Endodermal cell (in vitro differentiated cells): ENCODE measurements at regions not wholly inside any gene's neighbourhood (a gene's known extent, or its start where the extent isn't known, plus 50 kb on each side); places are given as distances from the start of the nearest gene placed in this dataset.
"Not testable (repeated sequence)": the region's sequence is repeated elsewhere in the genome, so short reads cannot be mapped to it uniquely, and the experiment has no call there.

Experiments used
- DNase-seq: peaks from one replicate; pipeline ENCODE4 v3.0.0-alpha.2; 2017
- H3K27ac ChIP-seq: 2 replicates; pipeline ENCODE4 v1.5.1; 2013; ENCODE audit warnings: mild to moderate bottlenecking, low read depth, low read length, moderate library complexity
- H3K27me3 ChIP-seq: 2 replicates; pipeline ENCODE4 v1.6.1; 2013; ENCODE audit warnings: mild to moderate bottlenecking, low read length, moderate library complexity; ENCODE audit not compliant: insufficient read depth, control insufficient read depth, poor library complexity, severe bottlenecking
- H3K36me3 ChIP-seq: 2 replicates; pipeline ENCODE4 v1.7.0; 2013; ENCODE audit warnings: mild to moderate bottlenecking, low read length, moderate library complexity; ENCODE audit not compliant: control insufficient read depth, insufficient read depth
- H3K4me1 ChIP-seq: one replicate; pipeline ENCODE4 v1.7.0; 2013; ENCODE audit warnings: low read length; ENCODE audit not compliant: control insufficient read depth, insufficient read depth
- H3K4me3 ChIP-seq: 2 replicates; pipeline ENCODE4 v1.5.1; 2013; ENCODE audit warnings: mild to moderate bottlenecking, low read length, moderate library complexity
- H3K9ac ChIP-seq: 2 replicates; pipeline ENCODE4 v1.6.1; 2013; ENCODE audit warnings: mild to moderate bottlenecking, low read length, moderate library complexity; ENCODE audit not compliant: poor library complexity, severe bottlenecking; ENCODE audit errors: extremely low read depth
- H3K9me3 ChIP-seq: 2 replicates; pipeline ENCODE4 v1.6.1; 2013; ENCODE audit warnings: mild to moderate bottlenecking, low read length, moderate library complexity; ENCODE audit not compliant: control insufficient read depth
- H3K27ac Mint-ChIP-seq: 2 replicates; pipeline ENCODE4 v1.8.0; 2020; ENCODE audit warnings: mixed read lengths
- H3K27me3 Mint-ChIP-seq: 2 replicates; pipeline ENCODE4 v1.8.0; 2021; ENCODE audit warnings: mild to moderate bottlenecking, mixed read lengths; ENCODE audit not compliant: insufficient read depth
- H3K36me3 Mint-ChIP-seq: 2 replicates; pipeline ENCODE4 v1.8.0; 2020; ENCODE audit warnings: low read depth, mixed read lengths
- H3K4me1 Mint-ChIP-seq: 2 replicates; pipeline ENCODE4 v1.8.0; 2020; ENCODE audit warnings: mixed read lengths
- H3K4me3 Mint-ChIP-seq: 2 replicates; pipeline ENCODE4 v1.8.0; 2020; ENCODE audit warnings: mild to moderate bottlenecking, moderate library complexity, mixed read lengths
- H3K9me3 Mint-ChIP-seq: 2 replicates; pipeline ENCODE4 v1.8.0; 2020; ENCODE audit warnings: mild to moderate bottlenecking, mixed read lengths
- WGBS, 2 experiments: methylation state at CpG; one replicate each; pipeline versions ENCODE4 v1.1.5 to v1.1.7; 2013; ENCODE audit warnings: missing lambda C conversion rate in 2 of 2, mixed read lengths in 1 of 2; ENCODE audit not compliant: insufficient coverage in 1 of 2, insufficient read length in 1 of 2; 5-methylcytosine and 5-hydroxymethylcytosine counted together
- TF ChIP-seq, protein P1 (sequence below): fragments of 200-600 bp; sonication (generic); conservative IDR thresholded peaks from 2 replicates; pipeline ENCODE4 v1.5.0; 2021; ENCODE audit warnings: antibody characterized with exemption, mild to moderate bottlenecking

GRCh38 chr21:22019766-22020165 lies 1021.6 kb downstream of the NCAM2 start:
- 83 to 94% methylated on average over 1 of the region's 1 CpG for WGBS, 2 experiments
- Mint-ChIP-seq H3K27ac (no peak overlapping the region), H3K27me3 (no peaks in the 10 kb centered on the region), H3K4me1 (no peaks in the 10 kb centered on the region), H3K9me3 (peaks cover 4% of the 10 kb centered on the region), H3K4me3 (no peak overlapping the region), H3K36me3 (no peaks in the 10 kb centered on the region)
- no peak overlapping the region for H3K4me3 ChIP-seq
- H3K9me3 ChIP-seq: no peaks in the 10 kb centered on the region
- H3K9ac ChIP-seq: no peak overlapping the region
- H3K27ac ChIP-seq: no peak overlapping the region
- TF ChIP-seq, protein P1, sequence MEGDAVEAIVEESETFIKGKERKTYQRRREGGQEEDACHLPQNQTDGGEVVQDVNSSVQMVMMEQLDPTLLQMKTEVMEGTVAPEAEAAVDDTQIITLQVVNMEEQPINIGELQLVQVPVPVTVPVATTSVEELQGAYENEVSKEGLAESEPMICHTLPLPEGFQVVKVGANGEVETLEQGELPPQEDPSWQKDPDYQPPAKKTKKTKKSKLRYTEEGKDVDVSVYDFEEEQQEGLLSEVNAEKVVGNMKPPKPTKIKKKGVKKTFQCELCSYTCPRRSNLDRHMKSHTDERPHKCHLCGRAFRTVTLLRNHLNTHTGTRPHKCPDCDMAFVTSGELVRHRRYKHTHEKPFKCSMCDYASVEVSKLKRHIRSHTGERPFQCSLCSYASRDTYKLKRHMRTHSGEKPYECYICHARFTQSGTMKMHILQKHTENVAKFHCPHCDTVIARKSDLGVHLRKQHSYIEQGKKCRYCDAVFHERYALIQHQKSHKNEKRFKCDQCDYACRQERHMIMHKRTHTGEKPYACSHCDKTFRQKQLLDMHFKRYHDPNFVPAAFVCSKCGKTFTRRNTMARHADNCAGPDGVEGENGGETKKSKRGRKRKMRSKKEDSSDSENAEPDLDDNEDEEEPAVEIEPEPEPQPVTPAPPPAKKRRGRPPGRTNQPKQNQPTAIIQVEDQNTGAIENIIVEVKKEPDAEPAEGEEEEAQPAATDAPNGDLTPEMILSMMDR: no peak
- no peaks in the 10 kb centered on the region for H3K4me1 ChIP-seq
- no peaks in the 10 kb centered on the region for H3K27me3 ChIP-seq
- H3K36me3 ChIP-seq: no peaks in the 10 kb centered on the region
- DNase-seq: no peak

GRCh38 chr21:22020221-22020620 lies 1022.0 kb downstream of the NCAM2 start:
- TF ChIP-seq, protein P1: no peak
- Mint-ChIP-seq H3K27me3 (no peaks in the 10 kb centered on the region), H3K4me3 (no peak overlapping the region), H3K27ac (no peak overlapping the region), H3K4me1 (no peaks in the 10 kb centered on the region), H3K36me3 (no peaks in the 10 kb centered on the region), H3K9me3 (peaks cover 4% of the 10 kb centered on the region)
- DNase-seq: no peak
- no peak overlapping the region for H3K4me3 ChIP-seq
- H3K27ac ChIP-seq: no peak overlapping the region
- WGBS, 2 experiments: 20 to 80% methylated on average over 1 to 3 of the region's 3 CpGs
- H3K9me3 ChIP-seq: no peaks in the 10 kb centered on the region
- no peaks in the 10 kb centered on the region for H3K27me3 ChIP-seq
- no peaks in the 10 kb centered on the region for H3K36me3 ChIP-seq
- H3K9ac ChIP-seq: no peak overlapping the region
- no peaks in the 10 kb centered on the region for H3K4me1 ChIP-seq

DNA sequence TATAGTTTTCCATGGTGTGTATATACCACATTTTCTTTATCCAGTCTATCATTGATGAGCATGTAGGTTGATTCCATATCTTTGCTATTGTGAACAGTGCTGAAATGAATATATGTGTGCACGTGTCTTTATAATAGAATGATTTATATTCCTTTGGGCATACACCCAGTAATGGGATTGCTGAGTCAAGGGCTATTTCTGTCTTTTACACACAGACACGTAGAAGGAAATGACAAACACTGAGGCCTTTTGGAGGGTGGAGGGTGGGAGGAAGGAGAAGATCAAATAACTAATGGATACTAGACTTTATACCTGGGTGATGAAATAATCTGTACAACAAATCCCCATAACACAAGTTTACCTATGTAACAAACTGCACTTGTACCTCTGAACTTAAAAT lies 1025.7 kb downstream of the NCAM2 start:
- not testable (repeated sequence) for H3K27me3 ChIP-seq, H3K9ac ChIP-seq, H3K36me3 ChIP-seq, H3K4me3 ChIP-seq, H3K4me1 ChIP-seq, H3K9me3 ChIP-seq, H3K9me3 Mint-ChIP-seq, H3K4me3 Mint-ChIP-seq, H3K4me1 Mint-ChIP-seq, H3K27ac ChIP-seq, H3K36me3 Mint-ChIP-seq, DNase-seq, H3K27me3 Mint-ChIP-seq, H3K27ac Mint-ChIP-seq
- 93% methylated on average over 2 of the region's 2 CpGs; no CpG with 5 or more reads in 1 of the 2 experiments for WGBS, 2 experiments

DNA sequence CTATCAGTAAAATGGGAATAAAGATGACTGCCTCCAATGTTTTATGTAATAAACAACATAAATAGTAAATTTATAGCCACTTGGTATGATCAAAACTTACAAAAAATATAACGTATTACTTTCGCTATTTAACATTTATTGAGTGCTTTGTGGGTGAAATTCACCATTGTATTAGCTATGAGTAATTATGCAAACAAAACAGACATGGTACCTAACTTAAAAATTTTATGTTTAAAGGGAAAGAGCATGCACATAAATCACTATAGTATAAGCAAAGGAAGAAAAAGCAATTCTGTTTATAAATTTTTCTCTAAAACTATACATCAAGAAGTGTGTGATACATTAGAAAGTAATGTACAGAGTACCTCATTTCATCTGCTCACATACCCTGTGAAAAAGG lies 1046.2 kb downstream of the NCAM2 start:
- TF ChIP-seq, protein P1: no peak
- no peaks in the 10 kb centered on the region for H3K4me1 Mint-ChIP-seq
- Histone ChIP-seq H3K4me3 (no peak overlapping the region), H3K27me3 (no peaks in the 10 kb centered on the region), H3K9me3 (no peaks in the 10 kb centered on the region), H3K9ac (no peak overlapping the region), H3K27ac (no peak overlapping the region), H3K4me1 (no peaks in the 10 kb centered on the region), H3K36me3 (no peaks in the 10 kb centered on the region)
- H3K27me3 Mint-ChIP-seq: no peaks in the 10 kb centered on the region
- DNase-seq: no peak
- no peaks in the 10 kb centered on the region for H3K9me3 Mint-ChIP-seq
- H3K27ac Mint-ChIP-seq: no peak overlapping the region
- H3K4me3 Mint-ChIP-seq: no peak overlapping the region
- 90% methylated on average over 2 of the region's 2 CpGs; no CpG with 5 or more reads in 1 of the 2 experiments for WGBS, 2 experiments
- H3K36me3 Mint-ChIP-seq: no peaks in the 10 kb centered on the region
